ENCODE measurements at regions not wholly inside any gene's neighbourhood (a gene's known extent, or its start where the extent isn't known, plus 50 kb on each side); places are given as distances from the start of the nearest gene placed in this dataset.

DNA sequence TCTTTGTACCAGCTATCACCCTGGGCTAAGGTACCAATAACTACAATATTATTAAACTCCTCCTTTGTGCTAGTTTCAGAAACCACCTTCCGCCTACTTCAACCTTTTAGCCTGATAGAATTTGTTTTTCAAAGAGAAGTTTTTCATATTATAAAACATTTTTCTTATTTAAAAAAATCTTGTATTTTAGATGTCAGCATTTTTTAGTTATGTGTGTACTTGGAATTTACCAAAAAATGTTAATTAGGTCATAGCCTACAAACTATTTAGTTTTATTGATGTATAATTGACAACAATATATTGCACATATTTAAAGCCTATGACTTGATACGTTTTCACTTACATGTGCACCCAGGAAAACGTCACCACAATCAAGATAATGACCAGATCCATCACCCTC is 1097.6 kb downstream of the JRKL start (continued):
- TF ChIP-seq, protein P1, sequence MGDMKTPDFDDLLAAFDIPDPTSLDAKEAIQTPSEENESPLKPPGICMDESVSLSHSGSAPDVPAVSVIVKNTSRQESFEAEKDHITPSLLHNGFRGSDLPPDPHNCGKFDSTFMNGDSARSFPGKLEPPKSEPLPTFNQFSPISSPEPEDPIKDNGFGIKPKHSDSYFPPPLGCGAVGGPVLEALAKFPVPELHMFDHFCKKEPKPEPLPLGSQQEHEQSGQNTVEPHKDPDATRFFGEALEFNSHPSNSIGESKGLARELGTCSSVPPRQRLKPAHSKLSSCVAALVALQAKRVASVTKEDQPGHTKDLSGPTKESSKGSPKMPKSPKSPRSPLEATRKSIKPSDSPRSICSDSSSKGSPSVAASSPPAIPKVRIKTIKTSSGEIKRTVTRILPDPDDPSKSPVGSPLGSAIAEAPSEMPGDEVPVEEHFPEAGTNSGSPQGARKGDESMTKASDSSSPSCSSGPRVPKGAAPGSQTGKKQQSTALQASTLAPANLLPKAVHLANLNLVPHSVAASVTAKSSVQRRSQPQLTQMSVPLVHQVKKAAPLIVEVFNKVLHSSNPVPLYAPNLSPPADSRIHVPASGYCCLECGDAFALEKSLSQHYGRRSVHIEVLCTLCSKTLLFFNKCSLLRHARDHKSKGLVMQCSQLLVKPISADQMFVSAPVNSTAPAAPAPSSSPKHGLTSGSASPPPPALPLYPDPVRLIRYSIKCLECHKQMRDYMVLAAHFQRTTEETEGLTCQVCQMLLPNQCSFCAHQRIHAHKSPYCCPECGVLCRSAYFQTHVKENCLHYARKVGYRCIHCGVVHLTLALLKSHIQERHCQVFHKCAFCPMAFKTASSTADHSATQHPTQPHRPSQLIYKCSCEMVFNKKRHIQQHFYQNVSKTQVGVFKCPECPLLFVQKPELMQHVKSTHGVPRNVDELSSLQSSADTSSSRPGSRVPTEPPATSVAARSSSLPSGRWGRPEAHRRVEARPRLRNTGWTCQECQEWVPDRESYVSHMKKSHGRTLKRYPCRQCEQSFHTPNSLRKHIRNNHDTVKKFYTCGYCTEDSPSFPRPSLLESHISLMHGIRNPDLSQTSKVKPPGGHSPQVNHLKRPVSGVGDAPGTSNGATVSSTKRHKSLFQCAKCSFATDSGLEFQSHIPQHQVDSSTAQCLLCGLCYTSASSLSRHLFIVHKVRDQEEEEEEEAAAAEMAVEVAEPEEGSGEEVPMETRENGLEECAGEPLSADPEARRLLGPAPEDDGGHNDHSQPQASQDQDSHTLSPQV (IDR thresholded peaks at IDR 0.05): no peak
- TF ChIP-seq PAX5 (IDR thresholded peaks at IDR 0.05; ENCODE audit: borderline replicate concordance, low read depth, low read length): no peak
- TF ChIP-seq, protein P2, sequence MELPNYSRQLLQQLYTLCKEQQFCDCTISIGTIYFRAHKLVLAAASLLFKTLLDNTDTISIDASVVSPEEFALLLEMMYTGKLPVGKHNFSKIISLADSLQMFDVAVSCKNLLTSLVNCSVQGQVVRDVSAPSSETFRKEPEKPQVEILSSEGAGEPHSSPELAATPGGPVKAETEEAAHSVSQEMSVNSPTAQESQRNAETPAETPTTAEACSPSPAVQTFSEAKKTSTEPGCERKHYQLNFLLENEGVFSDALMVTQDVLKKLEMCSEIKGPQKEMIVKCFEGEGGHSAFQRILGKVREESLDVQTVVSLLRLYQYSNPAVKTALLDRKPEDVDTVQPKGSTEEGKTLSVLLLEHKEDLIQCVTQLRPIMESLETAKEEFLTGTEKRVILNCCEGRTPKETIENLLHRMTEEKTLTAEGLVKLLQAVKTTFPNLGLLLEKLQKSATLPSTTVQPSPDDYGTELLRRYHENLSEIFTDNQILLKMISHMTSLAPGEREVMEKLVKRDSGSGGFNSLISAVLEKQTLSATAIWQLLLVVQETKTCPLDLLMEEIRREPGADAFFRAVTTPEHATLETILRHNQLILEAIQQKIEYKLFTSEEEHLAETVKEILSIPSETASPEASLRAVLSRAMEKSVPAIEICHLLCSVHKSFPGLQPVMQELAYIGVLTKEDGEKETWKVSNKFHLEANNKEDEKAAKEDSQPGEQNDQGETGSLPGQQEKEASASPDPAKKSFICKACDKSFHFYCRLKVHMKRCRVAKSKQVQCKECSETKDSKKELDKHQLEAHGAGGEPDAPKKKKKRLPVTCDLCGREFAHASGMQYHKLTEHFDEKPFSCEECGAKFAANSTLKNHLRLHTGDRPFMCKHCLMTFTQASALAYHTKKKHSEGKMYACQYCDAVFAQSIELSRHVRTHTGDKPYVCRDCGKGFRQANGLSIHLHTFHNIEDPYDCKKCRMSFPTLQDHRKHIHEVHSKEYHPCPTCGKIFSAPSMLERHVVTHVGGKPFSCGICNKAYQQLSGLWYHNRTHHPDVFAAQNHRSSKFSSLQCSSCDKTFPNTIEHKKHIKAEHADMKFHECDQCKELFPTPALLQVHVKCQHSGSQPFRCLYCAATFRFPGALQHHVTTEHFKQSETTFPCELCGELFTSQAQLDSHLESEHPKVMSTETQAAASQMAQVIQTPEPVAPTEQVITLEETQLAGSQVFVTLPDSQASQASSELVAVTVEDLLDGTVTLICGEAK (IDR thresholded peaks at IDR 0.05; ENCODE audit: borderline replicate concordance): no peak
- TF ChIP-seq HDAC6 (IDR thresholded peaks at IDR 0.05; ENCODE audit: unreplicated experiment): no peak
- TF ChIP-seq, protein P3, sequence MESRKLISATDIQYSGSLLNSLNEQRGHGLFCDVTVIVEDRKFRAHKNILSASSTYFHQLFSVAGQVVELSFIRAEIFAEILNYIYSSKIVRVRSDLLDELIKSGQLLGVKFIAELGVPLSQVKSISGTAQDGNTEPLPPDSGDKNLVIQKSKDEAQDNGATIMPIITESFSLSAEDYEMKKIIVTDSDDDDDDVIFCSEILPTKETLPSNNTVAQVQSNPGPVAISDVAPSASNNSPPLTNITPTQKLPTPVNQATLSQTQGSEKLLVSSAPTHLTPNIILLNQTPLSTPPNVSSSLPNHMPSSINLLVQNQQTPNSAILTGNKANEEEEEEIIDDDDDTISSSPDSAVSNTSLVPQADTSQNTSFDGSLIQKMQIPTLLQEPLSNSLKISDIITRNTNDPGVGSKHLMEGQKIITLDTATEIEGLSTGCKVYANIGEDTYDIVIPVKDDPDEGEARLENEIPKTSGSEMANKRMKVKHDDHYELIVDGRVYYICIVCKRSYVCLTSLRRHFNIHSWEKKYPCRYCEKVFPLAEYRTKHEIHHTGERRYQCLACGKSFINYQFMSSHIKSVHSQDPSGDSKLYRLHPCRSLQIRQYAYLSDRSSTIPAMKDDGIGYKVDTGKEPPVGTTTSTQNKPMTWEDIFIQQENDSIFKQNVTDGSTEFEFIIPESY (IDR thresholded peaks at IDR 0.05): no peak

All from GM12878 (cell line).